GM12878 (cell line): ENCODE measurements at regions not wholly inside any gene's neighbourhood (a gene's known extent, or its start where the extent isn't known, plus 50 kb on each side); places are given as distances from the start of the nearest gene placed in this dataset.

ENCODE experiments used
- BCL11A ChIP-seq: IDR thresholded peaks from 2 replicates; pipeline ENCODE4 v1.6.1; 2011; ENCODE audit warnings: low read depth, low read length
- CTCF ChIP-seq, 3 experiments: IDR thresholded peaks in 2 of 3; conservative IDR thresholded peaks in 1 of 3; 2 replicates each; pipeline ENCODE4 v1.5.1; 2011; ENCODE audit warnings: low read depth in 3 of 3, low read length in 3 of 3, mild to moderate bottlenecking in 3 of 3, control low read depth in 2 of 3, moderate library complexity in 2 of 3, inconsistent platforms in 1 of 3, mixed read lengths in 1 of 3; ENCODE audit not compliant: control insufficient read depth in 2 of 3, insufficient read depth in 1 of 3; ENCODE audit errors: extremely low read depth in 1 of 3
- EZH2 ChIP-seq: IDR thresholded peaks from 2 replicates; pipeline ENCODE4 v1.6.1; 2012; ENCODE audit warnings: low read depth, mild to moderate bottlenecking, control low read depth, inconsistent platforms, low read length, borderline replicate concordance; ENCODE audit not compliant: control insufficient read depth
- FOS ChIP-seq: IDR thresholded peaks from 3 replicates; pipeline ENCODE4 v1.6.1; 2011; ENCODE audit warnings: borderline replicate concordance; ENCODE audit not compliant: insufficient read length; ENCODE audit errors: extremely low read depth
- RAD21 ChIP-seq: IDR thresholded peaks from 2 replicates; pipeline ENCODE4 v1.6.1; 2011; ENCODE audit warnings: mild to moderate bottlenecking, low read depth, low read length, moderate library complexity; ENCODE audit not compliant: insufficient read depth
- RAD51 ChIP-seq: fragments of 450-650 bp; IDR thresholded peaks from 2 replicates; pipeline ENCODE4 v1.6.1; 2016; ENCODE audit warnings: moderate library complexity, mild to moderate bottlenecking, inconsistent platforms
- RFX5 ChIP-seq: IDR thresholded peaks from 2 replicates; pipeline ENCODE4 v1.6.1; 2011; ENCODE audit warnings: low read depth, low read length, improper control_type of control experiment
- SIX5 ChIP-seq: IDR thresholded peaks from 2 replicates; pipeline ENCODE4 v1.6.1; 2011; ENCODE audit warnings: mild to moderate bottlenecking, low read depth, low read length, moderate library complexity; ENCODE audit not compliant: severe bottlenecking
- SREBF1 ChIP-seq: IDR thresholded peaks from 2 replicates; pipeline ENCODE4 v1.6.1; 2012; ENCODE audit warnings: mild to moderate bottlenecking, low read length
- USF2 ChIP-seq: IDR thresholded peaks from 2 replicates; pipeline ENCODE4 v1.6.1; 2011; ENCODE audit warnings: low read depth, low read length, improper control_type of control experiment, borderline replicate concordance
- ZNF217 ChIP-seq: fragments of 450-650 bp; IDR thresholded peaks from 2 replicates; pipeline ENCODE4 v1.6.1; 2017; ENCODE audit warnings: antibody characterized with exemption, mild to moderate bottlenecking
- ZNF687 ChIP-seq: fragments of 450-650 bp; IDR thresholded peaks from 2 replicates; pipeline ENCODE4 v1.6.1; 2017; ENCODE audit warnings: mild to moderate bottlenecking, moderate library complexity

- no peak for TF ChIP-seq CTCF (IDR thresholded peaks at IDR 0.05 in 2 of 3, conservative IDR thresholded peaks at IDR 0.05 in 1 of 3; ENCODE audit: control insufficient read depth in 2 of 3, extremely low read depth in 1 of 3, insufficient read depth in 1 of 3, low read depth in 3 of 3, low read length in 3 of 3)
- no peak for TF ChIP-seq BCL11A
- TF ChIP-seq USF2 = no peak
- no peak for TF ChIP-seq ZNF687
- TF ChIP-seq ZNF217 = no peak
- no peak for TF ChIP-seq RAD51
- TF ChIP-seq RAD21 = no peak
- TF ChIP-seq EZH2 = no peak
- TF ChIP-seq FOS = no peak
- TF ChIP-seq SIX5 = no peak
- TF ChIP-seq RFX5 = no peak
- TF ChIP-seq SREBF1 = no peak
Measured at GRCh38 chr10:106169241-106169640, 995.3 kb downstream of the SORCS1 start.
